ENCODE measurements at regions not wholly inside any gene's neighbourhood (a gene's known extent, or its start where the extent isn't known, plus 50 kb on each side); places are given as distances from the start of the nearest gene placed in this dataset.
"Not testable (repeated sequence)": the region's sequence is repeated elsewhere in the genome, so short reads cannot be mapped to it uniquely, and the experiment has no call there.

- DNase-seq (ENCODE audit: low spot score): no peak
Observed at GRCh38 chr3:181609030-181609767, 102.5 kb upstream of the SOX2 start.

- no peak for DNase-seq (ENCODE audit: low spot score)
Observed at GRCh38 chr3:181604267-181604666, 107.5 kb upstream of the SOX2 start.

DNA sequence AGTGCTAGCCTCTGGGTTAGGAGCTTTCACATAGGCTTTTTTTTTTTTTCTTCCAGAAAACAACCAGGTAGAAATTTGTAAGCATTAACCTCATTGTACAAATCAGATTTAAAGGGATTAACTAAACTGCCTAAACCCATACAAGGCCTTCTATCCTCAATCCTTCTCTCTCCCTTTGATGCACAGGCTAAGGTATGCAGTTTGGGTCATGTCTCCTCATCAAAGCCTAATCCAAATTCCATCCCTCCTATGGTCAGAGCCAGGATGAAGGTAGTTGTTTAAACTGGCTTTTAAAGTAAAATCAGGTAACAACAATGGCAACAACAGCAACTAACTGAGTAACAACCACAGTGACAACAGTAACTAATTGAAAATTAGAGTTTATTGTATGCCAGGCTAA is 115.6 kb upstream of the SOX2 start:
- no peak for DNase-seq (ENCODE audit: low spot score)

- DNase-seq (ENCODE audit: low spot score): not testable (repeated sequence)
Observed at GRCh38 chr3:181590939-181591338, 120.8 kb upstream of the SOX2 start.

- DNase-seq (ENCODE audit: low spot score): no peak
Observed at GRCh38 chr3:181582619-181583018, 129.1 kb upstream of the SOX2 start.

- DNase-seq (ENCODE audit: low spot score): no peak
Observed at GRCh38 chr3:181581656-181582055, 130.1 kb upstream of the SOX2 start.

- no peak for DNase-seq (ENCODE audit: low spot score)
Observed at GRCh38 chr3:181578743-181579142, 133.0 kb upstream of the SOX2 start.

GRCh38 chr3:181572432-181572831 is 139.3 kb upstream of the SOX2 start:
- DNase-seq (ENCODE audit: low spot score): no peak

- DNase-seq (ENCODE audit: low spot score): no peak
Observed at GRCh38 chr3:181570472-181570871, 141.3 kb upstream of the SOX2 start.

DNA sequence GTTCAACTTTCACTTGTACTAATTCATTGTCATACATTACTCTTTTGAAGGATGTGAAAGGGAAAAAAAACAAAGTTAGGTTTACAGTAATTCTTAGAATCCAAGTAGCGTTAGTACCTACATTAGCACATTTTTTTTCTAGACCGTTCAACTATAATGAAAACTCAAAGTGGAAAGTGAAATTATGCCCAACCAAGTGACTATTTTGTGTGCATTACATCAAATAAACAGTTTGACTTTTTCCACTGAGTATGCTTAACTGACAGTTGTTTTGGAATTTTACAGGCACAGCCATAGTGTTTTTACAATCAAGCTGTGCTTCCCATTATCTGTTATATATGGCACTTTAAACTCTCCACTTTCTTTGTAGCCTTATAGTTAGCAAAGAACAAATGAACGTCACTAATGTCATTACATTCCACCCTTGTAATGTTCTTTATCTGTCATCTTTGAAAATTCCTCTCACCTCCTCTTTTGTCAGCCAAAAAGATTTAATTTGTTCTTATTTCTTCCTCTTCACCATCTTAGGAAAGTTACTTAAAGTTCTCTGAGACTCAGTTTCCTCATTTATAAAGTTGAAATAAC is 142.3 kb upstream of the SOX2 start:
- DNase-seq (ENCODE audit: low spot score): no peak

- DNase-seq (ENCODE audit: low spot score): no peak
Observed at GRCh38 chr3:181568693-181569092, 143.0 kb upstream of the SOX2 start.

DNA sequence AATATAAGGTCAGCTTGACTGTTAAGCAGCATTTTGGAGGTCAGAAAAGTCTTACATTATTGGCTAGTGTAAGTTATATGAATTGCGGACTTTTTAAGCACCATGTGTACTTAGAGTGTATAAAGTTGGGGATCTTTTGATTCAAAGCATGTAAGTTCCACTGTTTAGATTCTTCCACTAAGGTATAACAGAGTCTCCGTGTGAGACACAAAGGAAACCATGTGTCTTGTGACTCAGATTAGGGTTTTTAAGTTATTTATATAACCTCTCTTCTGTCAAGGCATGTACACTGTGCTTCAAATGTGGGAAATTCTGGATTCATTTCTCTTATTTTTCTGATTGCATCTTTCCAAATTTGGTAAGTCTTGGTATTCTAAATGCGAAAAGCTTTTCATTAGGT is 143.5 kb upstream of the SOX2 start:
- DNase-seq (ENCODE audit: low spot score): no peak

DNA sequence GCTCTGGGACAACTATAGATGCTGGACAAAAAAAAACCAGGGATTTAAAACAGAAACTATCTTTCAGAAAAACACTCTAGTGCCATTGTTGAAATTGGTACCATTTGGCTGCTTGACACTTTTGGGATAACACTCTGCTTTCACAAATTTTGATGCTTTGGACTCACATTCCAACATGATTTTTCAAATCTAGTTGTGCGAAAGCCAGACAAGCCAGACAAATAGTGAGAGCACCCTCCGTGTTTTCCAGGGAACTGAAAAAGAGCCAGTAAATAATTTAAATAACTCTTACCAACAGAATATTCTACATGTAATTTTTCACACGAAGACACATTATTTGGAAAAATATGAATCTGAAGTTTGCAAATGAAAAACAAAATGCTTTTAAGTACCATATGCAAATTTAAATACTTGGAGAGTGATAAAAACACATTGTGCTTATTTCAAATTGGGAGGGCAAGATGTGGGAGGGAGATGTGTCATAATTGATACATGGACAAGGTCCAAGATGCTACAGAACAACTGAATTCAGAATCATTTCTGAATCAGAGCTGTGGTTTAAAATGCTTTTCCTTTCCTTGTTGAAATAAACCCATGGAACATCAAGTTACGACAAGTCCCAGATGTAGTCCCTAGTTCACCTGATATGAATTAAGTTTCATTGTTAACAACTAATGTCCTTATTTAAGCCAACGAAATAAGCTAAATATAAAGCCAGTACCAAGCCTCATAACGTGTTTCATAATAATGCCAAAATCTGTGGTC is 144.2 kb upstream of the SOX2 start:
- DNase-seq (ENCODE audit: low spot score): no peak

DNA sequence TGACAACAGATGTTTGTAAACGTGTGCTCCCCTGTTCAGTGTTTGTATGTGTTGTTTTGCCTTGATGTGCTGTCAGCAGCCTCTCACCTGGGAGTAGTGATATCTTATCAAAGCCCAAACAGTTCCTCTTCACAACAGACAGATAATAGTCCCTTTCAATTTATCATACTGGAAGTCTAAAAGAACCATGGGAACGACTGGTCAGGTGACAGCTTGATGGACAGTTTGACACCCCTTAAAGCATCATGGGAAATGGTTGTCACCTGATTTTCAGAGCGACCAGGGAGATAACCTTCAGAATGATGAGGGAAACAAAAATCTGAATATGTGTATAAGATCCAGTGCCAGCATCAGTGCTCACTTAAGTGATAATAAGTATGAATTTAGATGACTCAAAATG is 146.3 kb upstream of the SOX2 start:
- no peak for DNase-seq (ENCODE audit: low spot score)

- DNase-seq (ENCODE audit: low spot score): no peak
Observed at GRCh38 chr3:181564222-181564621, 147.5 kb upstream of the SOX2 start.

- DNase-seq (ENCODE audit: low spot score): no peak
Observed at GRCh38 chr3:181561139-181562031, 150.3 kb upstream of the SOX2 start.

- no peak for DNase-seq (ENCODE audit: low spot score)
Observed at GRCh38 chr3:181558870-181559269, 152.9 kb upstream of the SOX2 start.

DNA sequence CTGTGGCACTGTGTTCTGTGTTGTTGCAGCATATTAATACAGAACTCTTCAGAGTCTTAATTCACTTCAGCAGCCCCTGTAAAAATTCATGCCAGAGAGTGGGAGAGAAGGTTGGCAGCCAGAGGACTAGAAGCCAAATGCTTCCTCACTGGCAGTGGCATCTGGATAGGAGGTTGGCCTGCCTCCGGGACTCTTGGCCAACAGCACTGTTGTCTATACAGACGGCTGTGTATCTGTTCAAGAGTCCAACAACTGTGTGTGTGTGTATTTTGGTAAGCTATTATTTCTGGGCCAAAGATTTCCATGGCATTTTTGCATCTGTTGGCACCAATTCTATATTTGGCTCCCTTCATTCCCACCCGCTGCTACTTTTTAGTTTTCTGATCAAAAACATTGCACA is 156.0 kb upstream of the SOX2 start:
- DNase-seq (ENCODE audit: low spot score): no peak

DNA sequence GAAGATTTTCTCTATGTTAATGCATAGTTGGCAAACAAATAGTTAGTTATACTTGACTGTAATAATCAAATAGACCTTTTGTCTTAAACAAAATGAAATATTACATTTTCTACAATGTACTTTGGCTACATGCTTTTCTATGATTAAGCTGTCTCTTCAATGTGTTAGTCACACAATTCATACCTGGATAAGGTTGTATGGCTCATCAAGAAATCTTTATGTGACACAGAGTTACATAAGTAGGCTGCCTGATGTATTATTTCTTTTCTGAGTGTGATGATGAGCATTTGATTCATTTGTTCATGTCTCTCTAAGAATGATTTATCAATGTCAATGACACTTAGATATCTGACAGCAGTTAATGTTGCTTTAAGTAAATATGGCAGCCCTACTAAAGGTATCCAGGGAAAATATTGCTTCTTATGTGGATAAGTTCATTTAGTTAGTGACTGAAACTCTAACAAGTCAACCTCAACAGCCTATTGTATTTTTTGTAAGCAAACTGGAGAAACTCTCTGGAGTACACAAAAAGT is 157.4 kb upstream of the SOX2 start:
- DNase-seq (ENCODE audit: low spot score): no peak

DNA sequence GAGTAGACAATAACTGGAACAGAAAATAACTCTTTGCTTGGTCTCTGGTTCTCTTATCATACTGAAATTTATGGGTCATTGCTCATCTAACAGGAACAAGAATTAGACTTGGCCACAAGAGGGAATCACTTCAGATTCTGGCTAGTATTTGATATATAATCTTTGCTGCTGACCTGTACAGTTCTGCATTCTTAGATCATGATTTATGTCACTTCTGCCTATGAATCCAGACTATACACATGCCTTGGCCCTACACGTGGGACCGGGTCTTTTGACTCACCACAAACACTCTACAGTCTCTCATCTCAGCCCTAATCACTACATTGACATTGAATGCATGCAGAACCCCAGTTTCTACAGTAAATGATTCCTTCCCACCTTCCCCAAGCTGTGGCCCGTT is 162.5 kb upstream of the SOX2 start:
- DNase-seq (ENCODE audit: low spot score): no peak

- DNase-seq (ENCODE audit: low spot score): no peak
Observed at GRCh38 chr3:181541414-181541813, 170.3 kb upstream of the SOX2 start.

GRCh38 chr3:181534781-181535221 is 176.9 kb upstream of the SOX2 start:
- DNase-seq (ENCODE audit: low spot score): no peak

Measured in NAMALWA (cell line).